WI38 (cell line): ENCODE measurements at regions not wholly inside any gene's neighbourhood (a gene's known extent, or its start where the extent isn't known, plus 50 kb on each side); places are given as distances from the start of the nearest gene placed in this dataset.

Experiments used
- H3K4me3 ChIP-seq: 2 replicates; pipeline ENCODE4 v1.5.1; 2011; ENCODE audit warnings: low read depth, mild to moderate bottlenecking, control low read depth, low read length
- TF ChIP-seq, protein P1 (sequence below): IDR thresholded peaks from 2 replicates; pipeline ENCODE4 v1.5.1; 2012; ENCODE audit warnings: low read depth, mild to moderate bottlenecking, control low read depth, low read length

DNA sequence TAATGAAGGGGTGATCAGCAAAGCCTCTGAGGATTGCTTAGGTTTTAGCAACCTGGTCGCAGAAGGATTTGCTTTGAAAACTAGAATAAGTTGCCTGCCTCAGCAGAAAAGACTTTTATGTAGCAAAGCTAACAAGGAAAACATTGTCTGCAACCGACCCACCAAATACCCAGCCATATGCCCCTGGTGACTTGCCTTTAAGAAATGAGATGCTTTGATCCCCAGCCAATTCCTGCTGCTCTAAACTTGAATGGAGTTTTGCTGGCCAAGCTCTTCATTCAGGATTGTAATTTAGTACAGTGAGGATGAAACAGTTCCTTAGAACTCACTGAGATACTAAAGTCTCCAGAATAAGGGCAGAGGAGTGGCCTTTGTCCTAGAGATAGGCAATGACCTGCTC is 139.8 kb upstream of the PROK2 start:
- TF ChIP-seq, protein P1, sequence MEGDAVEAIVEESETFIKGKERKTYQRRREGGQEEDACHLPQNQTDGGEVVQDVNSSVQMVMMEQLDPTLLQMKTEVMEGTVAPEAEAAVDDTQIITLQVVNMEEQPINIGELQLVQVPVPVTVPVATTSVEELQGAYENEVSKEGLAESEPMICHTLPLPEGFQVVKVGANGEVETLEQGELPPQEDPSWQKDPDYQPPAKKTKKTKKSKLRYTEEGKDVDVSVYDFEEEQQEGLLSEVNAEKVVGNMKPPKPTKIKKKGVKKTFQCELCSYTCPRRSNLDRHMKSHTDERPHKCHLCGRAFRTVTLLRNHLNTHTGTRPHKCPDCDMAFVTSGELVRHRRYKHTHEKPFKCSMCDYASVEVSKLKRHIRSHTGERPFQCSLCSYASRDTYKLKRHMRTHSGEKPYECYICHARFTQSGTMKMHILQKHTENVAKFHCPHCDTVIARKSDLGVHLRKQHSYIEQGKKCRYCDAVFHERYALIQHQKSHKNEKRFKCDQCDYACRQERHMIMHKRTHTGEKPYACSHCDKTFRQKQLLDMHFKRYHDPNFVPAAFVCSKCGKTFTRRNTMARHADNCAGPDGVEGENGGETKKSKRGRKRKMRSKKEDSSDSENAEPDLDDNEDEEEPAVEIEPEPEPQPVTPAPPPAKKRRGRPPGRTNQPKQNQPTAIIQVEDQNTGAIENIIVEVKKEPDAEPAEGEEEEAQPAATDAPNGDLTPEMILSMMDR = no peak
- H3K4me3 ChIP-seq = no peak overlapping the region

DNA sequence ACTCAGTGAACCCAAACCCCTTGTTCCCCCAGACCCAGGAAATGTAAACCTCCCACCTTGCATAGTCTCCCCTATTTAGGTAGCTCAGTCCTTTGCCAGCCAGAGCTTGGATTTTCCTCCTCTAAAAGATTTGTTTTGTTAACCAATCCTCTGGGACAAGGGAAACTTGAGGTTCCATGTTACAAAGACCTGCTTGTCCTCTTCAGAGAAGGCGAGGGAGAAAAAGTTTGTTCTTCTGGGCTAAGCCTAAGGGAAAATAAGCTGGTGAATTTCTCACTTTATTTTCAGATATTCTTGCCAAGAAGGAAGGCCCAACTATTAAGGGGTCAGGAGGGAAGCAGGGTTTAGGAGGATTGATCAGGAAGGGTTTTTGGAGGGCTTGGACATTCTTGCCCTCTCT is 136.1 kb upstream of the PROK2 start:
- TF ChIP-seq, protein P1 = no peak
- H3K4me3 ChIP-seq = no peak overlapping the region

DNA sequence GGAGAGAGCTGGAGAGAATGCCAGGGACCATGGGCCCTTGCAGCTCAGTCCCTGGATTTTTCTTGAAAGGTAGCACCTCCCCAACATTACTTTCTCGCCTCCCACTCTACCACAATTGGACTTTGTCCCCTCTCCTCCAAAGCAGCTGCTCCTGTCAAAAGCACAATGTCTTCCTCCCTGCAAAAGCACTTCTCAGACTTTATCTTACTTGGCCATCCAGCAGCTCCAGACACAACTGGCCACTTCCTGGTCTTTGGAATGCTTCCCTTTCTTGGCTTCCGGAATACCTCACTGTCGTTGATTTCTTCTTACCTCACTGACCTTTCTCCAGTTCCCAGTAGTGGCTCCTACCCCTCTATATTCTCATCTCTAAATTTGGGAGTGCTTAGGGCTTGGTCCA is 134.6 kb upstream of the PROK2 start:
- H3K4me3 ChIP-seq = no peak overlapping the region
- TF ChIP-seq, protein P1 = no peak

DNA sequence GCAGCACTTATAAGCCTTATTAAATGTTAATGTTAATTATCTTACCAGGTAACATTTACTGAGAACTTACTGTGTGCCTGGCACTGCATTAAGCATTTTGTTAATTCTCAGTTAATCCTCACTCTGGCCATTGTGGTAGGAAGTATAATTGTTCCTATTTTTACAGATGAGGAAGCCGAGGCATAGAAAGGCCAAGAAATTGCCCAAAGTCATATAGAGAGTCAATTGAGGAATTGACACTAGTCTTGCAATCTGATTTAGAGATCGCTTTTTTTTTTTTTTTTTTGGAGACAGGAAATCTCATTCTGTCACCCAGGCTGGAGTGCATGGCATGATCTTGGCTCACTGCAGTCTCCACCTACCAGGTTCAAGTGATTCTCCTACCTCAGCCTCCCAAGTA is 132.6 kb upstream of the PROK2 start:
- no peak overlapping the region for H3K4me3 ChIP-seq
- TF ChIP-seq, protein P1 = no peak

DNA sequence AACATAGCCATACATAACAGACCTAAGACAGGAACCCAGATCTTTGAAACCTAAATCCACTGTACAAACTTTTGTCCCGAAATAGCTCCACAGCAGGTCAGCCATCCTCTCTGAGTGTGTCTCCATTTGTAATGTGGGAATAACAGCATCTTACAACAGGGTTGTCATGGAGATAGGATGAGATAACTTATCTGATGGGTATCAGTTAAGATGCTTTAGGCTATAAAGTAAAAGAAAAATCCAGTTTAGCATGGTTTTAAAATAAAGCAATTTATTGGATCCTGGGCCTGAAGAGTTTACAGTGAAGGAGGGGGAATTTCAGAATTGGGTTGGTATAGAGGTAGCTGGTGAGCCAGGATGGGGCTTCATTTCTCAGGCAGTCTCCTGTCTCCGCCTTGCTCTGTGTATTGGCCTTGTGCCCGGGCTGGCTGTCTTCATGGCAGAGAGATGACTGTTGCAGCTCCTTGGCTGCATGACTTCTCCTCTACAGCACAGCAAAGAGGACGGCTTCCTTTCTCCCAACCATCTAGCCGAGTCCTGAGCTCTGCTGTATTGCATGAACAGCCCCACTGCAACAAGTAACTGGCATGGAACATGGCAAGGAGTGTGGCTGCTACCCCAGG is 131.9 kb upstream of the PROK2 start:
- TF ChIP-seq, protein P1 = no peak
- no peak overlapping the region for H3K4me3 ChIP-seq

DNA sequence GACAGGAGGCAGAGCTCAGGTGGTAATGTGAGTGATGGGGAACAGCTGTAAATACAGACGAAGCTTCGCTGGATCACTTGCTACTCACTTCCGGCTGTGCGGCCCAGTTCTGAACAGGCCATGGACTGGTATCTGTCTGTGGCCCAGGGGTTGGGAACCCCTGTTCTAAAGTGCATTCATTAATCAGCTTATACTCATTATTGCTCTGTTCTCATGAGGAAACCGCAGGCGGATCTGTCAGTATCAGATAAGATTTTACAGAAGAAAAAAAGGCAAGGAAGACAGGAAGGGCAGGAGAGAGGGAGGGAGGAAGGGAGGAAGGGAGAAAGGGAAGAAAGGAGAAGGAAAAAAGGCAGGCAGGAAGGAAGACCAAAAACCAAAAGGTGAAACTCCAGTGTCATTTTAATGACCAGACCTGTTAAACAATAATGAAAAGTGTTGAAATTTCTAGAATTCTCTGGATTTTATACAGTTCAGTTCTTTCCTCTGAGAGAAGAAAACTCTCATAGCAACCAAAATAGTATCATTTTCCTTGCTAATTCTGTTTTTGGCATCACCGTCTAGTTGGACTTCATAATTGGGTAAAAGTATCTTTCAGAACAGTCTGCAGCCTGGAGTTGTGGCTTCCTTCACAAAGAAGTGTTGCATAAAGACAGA is 128.0 kb upstream of the PROK2 start:
- H3K4me3 ChIP-seq = no peak overlapping the region
- TF ChIP-seq, protein P1 = no peak

DNA sequence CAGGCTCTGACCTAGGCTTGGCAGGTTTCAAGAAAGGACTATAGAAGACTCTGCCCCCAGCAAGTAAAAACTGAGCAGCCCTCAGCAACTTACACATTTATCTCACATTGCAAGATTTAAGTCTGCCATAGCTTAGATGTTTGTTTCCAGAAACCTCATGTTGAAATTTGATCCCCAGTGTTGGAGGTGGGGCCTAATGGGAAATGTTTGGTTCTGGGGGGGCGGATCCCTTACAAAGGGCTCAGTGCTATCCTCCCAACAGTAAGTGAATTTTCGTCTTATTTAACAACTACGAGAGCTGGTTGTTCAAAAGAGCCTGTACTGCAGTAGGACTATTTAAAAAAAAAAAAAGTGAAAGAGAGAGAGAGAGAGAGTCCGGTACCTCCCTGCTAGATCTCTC is 125.2 kb upstream of the PROK2 start:
- no peak overlapping the region for H3K4me3 ChIP-seq
- TF ChIP-seq, protein P1 = no peak
